ENCODE measurements at regions not wholly inside any gene's neighbourhood (a gene's known extent, or its start where the extent isn't known, plus 50 kb on each side); places are given as distances from the start of the nearest gene placed in this dataset.

- no peak for TF ChIP-seq CTCF (IDR thresholded peaks at IDR 0.05; ENCODE audit: low read depth, low read length)
- H3K4me3 ChIP-seq (ENCODE audit: low read depth, low read length): no peak overlapping the region
Observed at GRCh38 chr10:120342115-120342714, 114.8 kb upstream of the PLPP4 start.

GRCh38 chr10:120345186-120345585 is 111.8 kb upstream of the PLPP4 start:
- no peak overlapping the region for H3K4me3 ChIP-seq (ENCODE audit: low read depth, low read length)
- no peak for TF ChIP-seq CTCF (IDR thresholded peaks at IDR 0.05; ENCODE audit: low read depth, low read length)

- no peak for TF ChIP-seq CTCF (IDR thresholded peaks at IDR 0.05; ENCODE audit: low read depth, low read length)
- no peak overlapping the region for H3K4me3 ChIP-seq (ENCODE audit: low read depth, low read length)
Observed at GRCh38 chr10:120347644-120348043, 109.4 kb upstream of the PLPP4 start.

GRCh38 chr10:120349069-120349468 is 108.0 kb upstream of the PLPP4 start:
- no peak overlapping the region for H3K4me3 ChIP-seq (ENCODE audit: low read depth, low read length)
- TF ChIP-seq CTCF (IDR thresholded peaks at IDR 0.05; ENCODE audit: low read depth, low read length): no peak

GRCh38 chr10:120355425-120355824 is 101.6 kb upstream of the PLPP4 start:
- no peak for TF ChIP-seq CTCF (IDR thresholded peaks at IDR 0.05; ENCODE audit: low read depth, low read length)
- no peak overlapping the region for H3K4me3 ChIP-seq (ENCODE audit: low read depth, low read length)

GRCh38 chr10:120360571-120360970 is 96.5 kb upstream of the PLPP4 start:
- no peak overlapping the region for H3K4me3 ChIP-seq (ENCODE audit: low read depth, low read length)
- TF ChIP-seq CTCF (IDR thresholded peaks at IDR 0.05; ENCODE audit: low read depth, low read length): no peak

GRCh38 chr10:120365872-120366271 is 91.2 kb upstream of the PLPP4 start:
- no peak overlapping the region for H3K4me3 ChIP-seq (ENCODE audit: low read depth, low read length)
- no peak for TF ChIP-seq CTCF (IDR thresholded peaks at IDR 0.05; ENCODE audit: low read depth, low read length)

Data from WI38 (cell line).